ENCODE measurements at regions not wholly inside any gene's neighbourhood (a gene's known extent, or its start where the extent isn't known, plus 50 kb on each side); places are given as distances from the start of the nearest gene placed in this dataset.
A peak's percentile ranks its signal among the peaks of the same experiment; 100 is the strongest.
"Not testable (repeated sequence)": the region's sequence is repeated elsewhere in the genome, so short reads cannot be mapped to it uniquely, and the experiment has no call there.

- DNase-seq, result peak; percentile 1
- in situ Hi-C loops (cut with HindIII; ENCODE audit: low pct_ligation_motif_present, low pct_unique_long_range_greater_than_20kb, low sequenced_read_pairs), result no loop called here
These were observed 121.4 kb upstream of the LY86 start for GRCh38 chr6:6466967-6467761.

- no peak for DNase-seq
- in situ Hi-C loops (cut with HindIII; ENCODE audit: low pct_ligation_motif_present, low pct_unique_long_range_greater_than_20kb, low sequenced_read_pairs), result no loop called here
These were observed 119.4 kb upstream of the LY86 start for GRCh38 chr6:6469074-6469473.

- no peak for DNase-seq
- in situ Hi-C loops (cut with HindIII; ENCODE audit: low pct_ligation_motif_present, low pct_unique_long_range_greater_than_20kb, low sequenced_read_pairs), result no loop called here
These were observed 118.4 kb upstream of the LY86 start for GRCh38 chr6:6470123-6470522.

- in situ Hi-C loops (cut with HindIII; ENCODE audit: low pct_ligation_motif_present, low pct_unique_long_range_greater_than_20kb, low sequenced_read_pairs), result no loop called here
- DNase-seq, result no peak
These were observed 117.2 kb upstream of the LY86 start for GRCh38 chr6:6471276-6471675.

GRCh38 chr6:6474170-6474920 is 114.2 kb upstream of the LY86 start:
- no peak for DNase-seq
- in situ Hi-C loops (cut with HindIII; ENCODE audit: low pct_ligation_motif_present, low pct_unique_long_range_greater_than_20kb, low sequenced_read_pairs), result no loop called here

- DNase-seq, result no peak
- in situ Hi-C loops (cut with HindIII; ENCODE audit: low pct_ligation_motif_present, low pct_unique_long_range_greater_than_20kb, low sequenced_read_pairs), result no loop called here
These were observed 108.7 kb upstream of the LY86 start for GRCh38 chr6:6479785-6480184.

GRCh38 chr6:6482256-6482655 is 106.3 kb upstream of the LY86 start:
- DNase-seq, result no peak
- in situ Hi-C loops (cut with HindIII; ENCODE audit: low pct_ligation_motif_present, low pct_unique_long_range_greater_than_20kb, low sequenced_read_pairs), result no loop called here

- in situ Hi-C loops (cut with HindIII; ENCODE audit: low pct_ligation_motif_present, low pct_unique_long_range_greater_than_20kb, low sequenced_read_pairs), result no loop called here
- no peak for DNase-seq
These were observed 105.4 kb upstream of the LY86 start for GRCh38 chr6:6483168-6483567.

GRCh38 chr6:6483733-6484132 is 104.8 kb upstream of the LY86 start:
- no peak for DNase-seq
- in situ Hi-C loops (cut with HindIII; ENCODE audit: low pct_ligation_motif_present, low pct_unique_long_range_greater_than_20kb, low sequenced_read_pairs), result no loop called here

GRCh38 chr6:6484681-6485080 is 103.8 kb upstream of the LY86 start:
- DNase-seq, result no peak
- in situ Hi-C loops (cut with HindIII; ENCODE audit: low pct_ligation_motif_present, low pct_unique_long_range_greater_than_20kb, low sequenced_read_pairs), result no loop called here

GRCh38 chr6:6486595-6486994 is 101.9 kb upstream of the LY86 start:
- in situ Hi-C loops (cut with HindIII; ENCODE audit: low pct_ligation_motif_present, low pct_unique_long_range_greater_than_20kb, low sequenced_read_pairs), result no loop called here

GRCh38 chr6:6491761-6492160 is 96.8 kb upstream of the LY86 start:
- in situ Hi-C loops (cut with HindIII; ENCODE audit: low pct_ligation_motif_present, low pct_unique_long_range_greater_than_20kb, low sequenced_read_pairs), result no loop called here
- no peak for DNase-seq

More at GRCh38 chr6:6486595-6486994, 101.9 kb upstream of the LY86 start:
- no peak for DNase-seq

GRCh38 chr6:6492675-6493074 is 95.8 kb upstream of the LY86 start:
- DNase-seq, result no peak

GRCh38 chr6:6494139-6494538 is 94.4 kb upstream of the LY86 start:
- in situ Hi-C loops (cut with HindIII; ENCODE audit: low pct_ligation_motif_present, low pct_unique_long_range_greater_than_20kb, low sequenced_read_pairs); DNase-seq: not testable (repeated sequence)

More at GRCh38 chr6:6492675-6493074, 95.8 kb upstream of the LY86 start:
- in situ Hi-C loops (cut with HindIII; ENCODE audit: low pct_ligation_motif_present, low pct_unique_long_range_greater_than_20kb, low sequenced_read_pairs), result no loop called here

GRCh38 chr6:6494677-6495076 is 93.8 kb upstream of the LY86 start:
- DNase-seq, result peak; percentile 30
- in situ Hi-C loops (cut with HindIII; ENCODE audit: low pct_ligation_motif_present, low pct_unique_long_range_greater_than_20kb, low sequenced_read_pairs), result no loop called here

GRCh38 chr6:6495851-6496250 is 92.7 kb upstream of the LY86 start:
- in situ Hi-C loops (cut with HindIII; ENCODE audit: low pct_ligation_motif_present, low pct_unique_long_range_greater_than_20kb, low sequenced_read_pairs), result no loop called here
- DNase-seq, result no peak

GRCh38 chr6:6497541-6497940 is 91.0 kb upstream of the LY86 start:
- in situ Hi-C loops (cut with HindIII; ENCODE audit: low pct_ligation_motif_present, low pct_unique_long_range_greater_than_20kb, low sequenced_read_pairs), result no loop called here
- no peak for DNase-seq

GRCh38 chr6:6497976-6498375 is 90.5 kb upstream of the LY86 start:
- in situ Hi-C loops (cut with HindIII; ENCODE audit: low pct_ligation_motif_present, low pct_unique_long_range_greater_than_20kb, low sequenced_read_pairs), result no loop called here

GRCh38 chr6:6503191-6503590 is 85.3 kb upstream of the LY86 start:
- DNase-seq, result no peak
- in situ Hi-C loops (cut with HindIII; ENCODE audit: low pct_ligation_motif_present, low pct_unique_long_range_greater_than_20kb, low sequenced_read_pairs), result no loop called here

More at GRCh38 chr6:6497976-6498375, 90.5 kb upstream of the LY86 start:
- DNase-seq, result no peak

GRCh38 chr6:6505111-6505510 is 83.4 kb upstream of the LY86 start:
- in situ Hi-C loops (cut with HindIII; ENCODE audit: low pct_ligation_motif_present, low pct_unique_long_range_greater_than_20kb, low sequenced_read_pairs), result no loop called here
- no peak for DNase-seq
